GM12874 (cell line): ENCODE measurements at regions not wholly inside any gene's neighbourhood (a gene's known extent, or its start where the extent isn't known, plus 50 kb on each side); places are given as distances from the start of the nearest gene placed in this dataset.

Source experiments
- TF ChIP-seq, protein P1 (sequence below): IDR thresholded peaks from 2 replicates; pipeline ENCODE4 v1.5.1; 2011; ENCODE audit warnings: low read depth, mild to moderate bottlenecking, control low read depth, low read length, moderate library complexity; ENCODE audit not compliant: insufficient read depth

DNA sequence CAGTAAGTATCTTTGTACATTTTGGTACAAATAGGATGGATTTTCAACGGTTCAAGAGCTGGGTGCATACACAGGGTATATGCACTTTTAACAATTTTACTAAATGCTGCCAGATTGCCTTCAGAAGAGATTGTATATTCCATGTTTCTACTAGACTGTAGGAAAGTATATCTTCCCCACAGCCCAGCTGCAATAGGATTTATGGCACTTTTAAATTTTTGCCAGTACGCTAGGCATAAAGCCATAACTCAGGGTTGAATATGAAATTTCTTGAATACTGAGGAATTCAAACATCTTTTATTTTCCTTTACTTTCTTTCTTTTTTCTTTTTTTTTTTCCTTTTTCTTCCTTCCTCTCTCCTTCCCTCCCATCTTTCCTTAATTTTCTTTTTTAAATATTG, 78.7 kb upstream of the SULF2 start:
- TF ChIP-seq, protein P1, sequence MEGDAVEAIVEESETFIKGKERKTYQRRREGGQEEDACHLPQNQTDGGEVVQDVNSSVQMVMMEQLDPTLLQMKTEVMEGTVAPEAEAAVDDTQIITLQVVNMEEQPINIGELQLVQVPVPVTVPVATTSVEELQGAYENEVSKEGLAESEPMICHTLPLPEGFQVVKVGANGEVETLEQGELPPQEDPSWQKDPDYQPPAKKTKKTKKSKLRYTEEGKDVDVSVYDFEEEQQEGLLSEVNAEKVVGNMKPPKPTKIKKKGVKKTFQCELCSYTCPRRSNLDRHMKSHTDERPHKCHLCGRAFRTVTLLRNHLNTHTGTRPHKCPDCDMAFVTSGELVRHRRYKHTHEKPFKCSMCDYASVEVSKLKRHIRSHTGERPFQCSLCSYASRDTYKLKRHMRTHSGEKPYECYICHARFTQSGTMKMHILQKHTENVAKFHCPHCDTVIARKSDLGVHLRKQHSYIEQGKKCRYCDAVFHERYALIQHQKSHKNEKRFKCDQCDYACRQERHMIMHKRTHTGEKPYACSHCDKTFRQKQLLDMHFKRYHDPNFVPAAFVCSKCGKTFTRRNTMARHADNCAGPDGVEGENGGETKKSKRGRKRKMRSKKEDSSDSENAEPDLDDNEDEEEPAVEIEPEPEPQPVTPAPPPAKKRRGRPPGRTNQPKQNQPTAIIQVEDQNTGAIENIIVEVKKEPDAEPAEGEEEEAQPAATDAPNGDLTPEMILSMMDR = no peak

DNA sequence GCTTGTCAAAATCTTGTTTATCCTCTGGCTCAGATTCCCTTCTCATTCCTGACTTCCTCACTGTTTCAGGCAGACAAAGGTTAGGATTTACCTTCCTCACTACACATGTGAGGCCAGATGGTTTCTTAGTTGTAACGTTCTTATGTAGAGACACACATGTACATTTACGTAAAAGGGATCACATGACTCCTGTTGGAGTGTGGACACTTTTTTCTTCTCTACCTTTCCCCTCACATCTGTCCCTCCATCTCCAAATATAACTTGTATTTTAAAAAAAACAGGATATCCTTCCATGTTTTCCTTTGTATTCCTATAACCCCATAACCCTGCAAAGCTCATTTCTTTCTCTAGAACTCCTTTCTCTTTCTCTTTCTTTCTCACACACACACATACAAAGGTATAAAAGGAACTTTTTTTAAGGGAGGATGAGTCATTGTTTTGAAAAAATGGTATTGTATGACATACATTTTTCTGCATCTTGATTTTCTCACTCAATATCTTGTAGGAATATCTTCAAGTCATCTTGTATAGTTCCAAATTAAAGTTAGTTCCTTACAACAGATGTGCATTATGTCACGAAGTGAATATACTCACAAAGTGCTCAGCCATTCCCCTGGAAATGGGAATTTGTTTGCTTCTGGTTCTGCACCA, 78.2 kb upstream of the SULF2 start:
- TF ChIP-seq, protein P1 = no peak

DNA sequence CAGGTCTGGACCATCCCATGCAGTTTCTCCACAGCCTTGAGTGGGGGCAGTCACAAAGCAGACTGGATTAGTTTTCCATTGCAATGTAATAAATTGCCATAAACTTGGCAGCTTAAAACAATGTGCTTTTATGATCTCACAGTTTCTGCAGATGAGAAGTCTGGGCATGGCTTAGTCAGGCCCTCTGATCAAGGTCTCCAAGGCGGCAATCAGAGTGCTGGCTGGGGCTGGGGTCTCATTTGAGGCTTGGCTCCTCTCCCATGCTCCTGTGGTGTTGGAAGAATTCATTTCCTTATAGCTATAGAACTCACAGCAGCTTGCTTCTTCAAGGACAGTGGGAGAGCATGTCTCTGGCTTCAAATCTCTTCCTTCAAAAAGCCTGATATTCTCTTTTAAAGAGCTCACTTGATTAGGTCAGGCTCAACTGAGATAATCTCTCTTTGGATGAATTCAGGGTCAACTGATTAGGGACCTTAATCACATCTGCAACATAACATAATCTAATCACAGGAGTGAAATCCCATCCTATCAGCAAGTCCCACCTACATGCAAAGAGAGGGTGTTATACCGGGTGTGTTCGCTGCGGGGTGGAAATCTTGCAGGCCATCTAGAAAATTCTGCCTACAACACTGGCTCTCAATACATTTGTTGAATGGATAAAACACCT, 77.4 kb upstream of the SULF2 start:
- TF ChIP-seq, protein P1 = no peak

DNA sequence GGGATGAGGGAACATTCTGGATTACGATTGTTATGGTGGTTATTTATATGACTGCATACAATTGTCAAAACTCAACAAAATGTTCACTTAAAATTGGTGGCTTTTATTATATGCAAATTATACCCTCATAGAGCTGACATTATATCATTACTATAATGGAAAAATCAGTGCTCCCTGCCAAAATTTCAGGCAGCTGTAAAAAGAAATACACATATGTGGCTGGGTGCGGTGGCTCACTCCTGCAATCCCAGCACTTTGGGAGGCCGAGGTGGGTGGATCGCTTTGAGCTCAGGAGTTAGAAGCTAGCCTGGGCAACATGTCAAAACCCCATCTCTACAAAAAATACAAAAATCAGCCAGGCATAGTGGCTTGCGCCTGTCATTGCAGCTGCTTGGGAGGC, 75.8 kb upstream of the SULF2 start:
- TF ChIP-seq, protein P1 = no peak

DNA sequence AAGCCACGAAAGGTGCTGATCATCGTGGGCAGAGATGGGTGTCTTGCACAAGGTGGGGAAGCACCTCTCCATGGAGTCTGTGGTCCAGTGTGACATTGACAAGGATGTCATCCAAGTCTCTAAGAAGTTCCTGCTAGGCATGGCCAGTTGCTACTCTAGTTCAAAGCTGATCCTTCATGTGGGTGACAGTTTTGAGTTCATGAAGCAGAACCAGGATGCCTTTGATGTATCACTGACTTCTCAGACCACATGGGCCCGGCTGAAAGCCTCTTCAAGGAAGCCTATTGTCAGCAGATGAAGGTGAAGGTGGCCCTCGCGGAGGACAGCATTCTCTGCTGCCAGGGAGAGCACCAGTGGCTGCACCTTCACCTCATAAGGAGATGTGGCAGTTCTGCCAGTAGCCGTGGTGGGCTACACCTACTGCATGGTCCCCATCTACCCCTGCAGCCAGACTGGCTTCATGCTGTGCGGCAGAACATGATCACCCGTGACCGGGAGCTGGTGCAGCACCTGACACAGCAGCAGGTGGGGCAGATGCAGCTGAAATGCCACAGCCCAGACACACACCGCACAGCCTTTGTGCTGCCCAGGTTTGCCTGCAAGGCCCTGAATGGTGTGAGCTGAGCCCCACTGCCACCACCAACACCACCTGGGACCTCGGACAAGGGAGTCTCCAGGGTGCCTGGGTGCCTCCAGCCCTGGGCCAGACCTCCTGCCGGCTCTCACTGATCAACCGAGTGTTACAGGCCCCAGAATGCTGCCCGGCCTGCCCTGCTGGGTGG, 75.0 kb upstream of the SULF2 start:
- TF ChIP-seq, protein P1 = no peak

DNA sequence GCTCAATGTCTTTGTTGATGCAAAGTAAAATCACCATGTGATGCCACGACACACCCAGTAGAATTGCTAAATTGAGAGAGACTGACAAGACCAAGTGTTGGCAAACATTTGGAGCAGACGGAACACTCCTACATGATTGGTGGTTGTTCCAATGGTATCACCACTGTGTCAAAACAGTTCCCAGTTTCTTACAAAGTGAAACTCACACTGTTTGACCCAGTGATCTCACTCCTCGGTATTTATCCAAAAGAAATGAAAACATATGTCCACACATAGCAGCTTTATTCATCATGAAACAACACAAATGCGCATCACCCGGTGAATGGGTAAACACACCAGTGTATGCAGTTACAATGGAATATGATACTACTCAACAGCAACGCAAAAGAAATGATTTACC, 74.0 kb upstream of the SULF2 start:
- TF ChIP-seq, protein P1 = no peak
